ENCODE measurements at regions not wholly inside any gene's neighbourhood (a gene's known extent, or its start where the extent isn't known, plus 50 kb on each side); places are given as distances from the start of the nearest gene placed in this dataset.
"Not testable (repeated sequence)": the region's sequence is repeated elsewhere in the genome, so short reads cannot be mapped to it uniquely, and the experiment has no call there.

DNA sequence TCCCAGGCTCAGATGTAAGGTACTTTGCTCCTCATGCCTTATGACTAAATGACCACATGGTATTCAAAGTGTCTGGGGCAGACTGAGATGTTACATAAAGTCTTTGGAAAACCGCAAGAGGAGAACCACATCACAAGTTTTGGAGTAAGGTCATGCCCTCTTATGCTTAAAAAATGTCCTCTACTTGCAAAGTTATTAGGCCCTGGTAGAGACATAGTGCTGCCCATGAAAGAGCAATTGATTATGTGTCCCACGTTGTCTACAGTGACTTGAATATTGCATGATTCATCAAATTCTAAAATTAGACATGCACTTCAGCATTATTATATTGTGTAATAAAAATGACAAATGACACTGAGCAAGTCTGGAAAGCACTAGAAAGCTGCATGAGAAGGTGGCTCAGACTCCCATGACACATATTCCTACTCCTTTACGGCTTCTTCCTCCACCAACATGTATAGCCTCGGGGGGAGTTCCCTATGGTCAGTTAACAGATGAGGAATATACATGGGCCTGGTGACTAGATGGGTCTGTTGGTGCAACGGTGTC lies 602.6 kb upstream of the VRK2 start:
- no peak for FAIRE-seq

DNA sequence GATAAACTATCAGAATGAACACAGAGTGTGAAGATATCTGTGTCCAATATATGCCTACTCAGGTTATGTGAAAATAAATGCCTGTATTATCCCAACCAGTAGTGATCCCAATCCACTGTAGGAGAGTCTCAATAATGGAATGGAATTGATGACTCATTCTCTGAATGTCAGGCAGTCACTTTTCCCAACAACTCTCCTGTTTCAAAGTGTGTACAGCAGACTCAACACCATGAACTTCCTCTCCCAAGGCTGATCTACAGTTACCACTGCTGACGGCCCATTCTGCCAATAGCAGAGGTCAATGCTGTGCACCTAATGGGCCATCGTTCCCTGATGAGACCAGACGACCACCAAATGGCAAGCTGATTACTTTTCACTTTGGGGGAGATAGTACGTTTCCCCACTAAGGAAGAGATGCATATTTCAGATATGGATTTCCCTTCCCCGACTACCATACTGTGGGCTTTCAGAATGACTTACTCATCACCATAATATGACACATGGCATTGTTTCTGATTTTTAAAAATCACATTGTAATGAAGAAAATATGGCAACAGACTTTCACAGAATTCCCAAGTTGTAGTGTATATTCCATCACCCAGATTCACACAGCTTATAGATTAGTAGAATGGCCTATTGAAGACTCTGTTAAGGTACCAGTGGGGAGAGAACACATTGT lies 601.7 kb upstream of the VRK2 start:
- FAIRE-seq, result no peak

DNA sequence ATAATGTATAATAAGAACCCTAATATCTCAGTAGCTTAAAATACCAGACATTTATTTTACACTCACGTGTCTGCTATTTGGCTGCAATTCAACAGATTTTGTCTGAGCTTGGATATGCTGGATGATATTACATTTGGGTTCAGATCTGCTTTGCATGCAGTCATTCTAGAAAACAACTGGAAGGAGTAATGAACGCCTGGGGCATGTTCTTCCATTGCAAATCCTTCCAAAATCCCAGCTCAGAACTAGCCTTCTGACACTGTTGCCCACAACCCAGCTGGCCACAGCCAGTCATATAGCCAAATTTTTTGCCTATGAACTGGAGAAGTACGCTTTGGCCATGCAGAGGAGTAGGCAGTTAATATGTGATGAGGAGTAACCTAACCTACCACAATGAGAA lies 597.8 kb upstream of the VRK2 start:
- no peak for FAIRE-seq

DNA sequence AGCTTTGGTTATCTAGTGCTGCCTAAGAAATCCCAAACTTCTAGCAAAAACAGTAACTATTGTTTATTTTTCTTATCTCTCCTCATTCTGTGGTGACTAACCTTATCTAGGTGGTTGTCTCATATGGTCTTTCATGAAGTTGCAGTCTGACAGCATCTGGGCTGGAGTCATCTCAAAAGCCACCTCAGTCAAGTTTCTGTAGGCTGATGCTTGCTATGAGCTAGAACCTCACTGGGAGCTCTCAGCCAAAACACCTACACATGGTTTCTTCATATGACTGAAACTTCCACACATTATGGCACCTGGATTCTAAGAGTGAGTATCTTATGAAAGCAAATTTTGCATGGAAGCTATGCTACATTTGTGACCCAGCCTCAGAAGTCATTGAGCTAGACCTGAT lies 596.4 kb upstream of the VRK2 start:
- no peak for FAIRE-seq

DNA sequence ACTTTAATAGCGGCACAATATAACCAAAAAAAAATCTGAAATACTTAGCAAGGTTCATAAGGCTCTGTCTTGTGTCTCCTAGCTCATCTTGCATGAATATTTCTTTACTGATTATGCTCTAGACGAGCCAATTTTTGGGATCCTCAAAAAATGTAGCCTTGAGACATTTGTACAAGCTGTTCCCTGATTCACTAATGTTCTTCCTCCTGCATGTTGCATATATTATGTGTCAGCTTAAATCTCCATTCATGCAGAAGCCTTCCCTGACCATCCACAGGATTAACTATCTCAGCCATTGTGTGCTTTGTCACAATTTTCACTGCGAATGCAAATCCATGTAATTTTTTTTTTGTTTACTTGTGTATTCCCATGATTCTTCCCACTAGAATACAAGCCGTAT lies 594.0 kb upstream of the VRK2 start:
- no peak for FAIRE-seq

DNA sequence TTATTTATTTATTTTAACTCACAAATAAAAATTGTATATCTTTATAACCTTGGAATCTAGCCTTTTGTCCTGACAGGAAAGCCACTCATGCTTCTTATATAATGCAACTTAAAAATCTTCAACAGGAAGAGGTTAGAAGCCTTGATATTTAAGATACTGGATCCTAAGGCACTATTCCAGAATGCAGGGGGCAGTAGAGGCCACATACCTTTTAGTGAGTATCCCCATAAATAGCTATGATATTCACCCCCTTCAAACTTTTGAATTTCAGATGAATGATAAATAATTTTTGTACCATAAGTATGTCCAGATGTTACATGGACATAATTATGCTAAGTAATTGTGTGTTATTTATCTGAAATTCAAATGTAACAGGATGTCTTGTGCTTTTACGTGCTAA lies 592.7 kb upstream of the VRK2 start:
- no peak for FAIRE-seq

DNA sequence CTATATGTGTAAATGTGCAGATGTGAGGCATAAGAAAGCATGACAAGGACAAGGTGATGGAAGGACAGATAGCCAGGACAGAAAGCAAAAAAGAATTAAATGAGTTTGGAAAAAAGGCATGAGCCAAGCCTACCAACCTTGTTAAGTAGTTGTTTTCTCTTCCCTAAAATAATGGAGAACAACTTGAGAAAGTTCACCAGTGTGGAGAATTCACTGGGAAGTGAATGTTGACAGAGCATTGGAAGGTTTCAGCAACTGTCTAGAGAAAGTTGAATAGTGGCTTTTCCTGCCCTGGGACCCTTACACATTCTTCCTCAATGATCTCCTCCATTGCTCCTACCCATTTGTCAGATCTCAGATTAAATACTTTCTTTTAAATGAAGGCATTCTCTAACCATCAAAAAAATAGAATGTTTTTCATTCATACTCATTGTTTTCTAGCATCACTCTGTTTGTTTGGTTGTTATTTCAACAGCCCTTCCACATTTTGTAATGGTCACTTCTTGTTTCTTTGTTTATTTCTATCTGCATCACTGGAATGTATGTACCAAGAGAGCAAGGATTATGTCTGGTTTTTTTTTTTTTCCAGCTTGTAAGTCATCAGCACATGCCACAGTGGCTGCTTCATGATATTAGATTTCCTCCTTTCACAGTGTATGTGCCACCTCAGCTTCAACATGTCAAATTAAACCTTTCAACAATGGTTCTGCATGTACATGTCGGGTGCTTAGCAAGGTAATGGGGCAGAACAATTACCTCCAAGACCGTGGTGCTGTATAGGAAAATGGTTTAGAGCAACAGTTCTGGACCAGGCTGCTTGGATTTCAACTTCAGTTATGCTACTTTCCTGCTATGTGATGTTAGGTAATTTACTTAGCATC lies 586.0 kb upstream of the VRK2 start:
- no peak for FAIRE-seq

DNA sequence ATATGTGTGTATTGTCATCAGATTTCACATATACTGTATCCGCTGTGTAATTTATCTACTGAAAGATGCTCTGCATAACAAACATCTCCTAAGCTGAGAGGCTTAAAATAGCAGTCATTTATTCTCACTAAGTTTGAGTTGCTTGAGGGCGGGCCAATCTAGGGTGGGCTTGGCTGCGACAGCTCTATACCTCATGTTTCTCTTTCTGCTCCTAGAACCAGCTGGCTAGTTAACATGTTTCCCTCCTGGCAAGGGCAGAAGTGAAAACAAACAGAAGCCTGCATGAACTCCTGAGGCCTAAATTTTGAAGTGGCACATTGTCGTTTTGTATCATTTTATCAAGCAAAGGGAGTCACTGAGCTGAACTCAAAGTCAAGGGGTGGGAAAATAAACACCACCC lies 585.0 kb upstream of the VRK2 start:
- FAIRE-seq, result no peak

DNA sequence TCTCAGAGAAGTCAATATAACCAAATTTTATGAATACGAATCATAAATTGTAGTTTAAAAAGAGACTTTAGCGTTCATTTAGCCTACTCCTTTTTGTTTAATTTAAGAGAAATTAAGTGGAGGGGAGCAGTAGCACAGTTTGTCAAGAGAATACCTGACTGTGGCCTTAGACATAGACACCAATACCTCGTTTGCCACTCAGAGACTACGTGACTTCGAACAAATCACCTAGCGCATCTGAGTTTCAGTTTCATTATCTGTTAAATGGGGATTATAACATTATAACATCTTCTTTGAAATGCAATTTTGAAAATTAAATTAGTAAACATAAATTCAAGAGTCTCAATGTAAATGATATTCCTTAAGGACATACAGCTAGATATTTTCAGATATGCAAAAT lies 581.5 kb upstream of the VRK2 start:
- no peak for FAIRE-seq

DNA sequence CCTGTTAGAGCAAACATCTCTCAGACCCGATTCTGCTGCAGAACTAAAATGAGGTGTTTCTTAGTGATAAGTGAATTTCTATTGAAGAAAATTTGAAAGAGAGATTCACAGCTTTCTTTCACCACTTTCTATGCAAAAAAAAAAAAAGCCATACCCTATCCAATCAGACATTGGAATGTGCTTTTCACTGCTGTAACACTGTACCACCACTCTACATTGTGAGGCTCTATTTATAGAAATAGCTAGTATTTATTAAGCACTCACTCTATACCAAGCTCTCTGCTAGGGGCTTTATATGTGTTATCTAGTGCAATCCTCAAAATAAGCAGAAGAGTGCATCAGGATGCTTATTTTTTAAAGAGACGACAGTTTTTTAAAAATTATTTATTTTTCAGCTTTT lies 580.6 kb upstream of the VRK2 start:
- FAIRE-seq, result no peak

DNA sequence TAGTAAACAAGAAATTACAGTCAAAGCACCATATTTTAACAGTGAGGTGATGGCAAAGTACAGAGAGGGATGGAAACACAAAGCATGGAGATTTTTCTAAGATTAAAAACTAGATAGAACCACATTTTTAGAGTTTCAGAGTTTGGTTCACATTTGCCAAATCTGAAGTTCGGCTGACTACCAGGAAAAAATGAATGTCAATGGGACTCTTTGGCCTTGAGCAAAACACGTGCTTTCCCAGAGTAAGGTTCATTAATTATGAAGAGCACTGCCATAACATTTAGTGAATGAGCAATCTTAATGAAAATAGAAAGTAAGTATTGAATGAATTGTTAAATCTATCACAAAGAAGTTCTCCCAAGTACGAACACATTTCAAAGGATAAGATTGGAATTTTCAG lies 571.2 kb upstream of the VRK2 start:
- no peak for FAIRE-seq

DNA sequence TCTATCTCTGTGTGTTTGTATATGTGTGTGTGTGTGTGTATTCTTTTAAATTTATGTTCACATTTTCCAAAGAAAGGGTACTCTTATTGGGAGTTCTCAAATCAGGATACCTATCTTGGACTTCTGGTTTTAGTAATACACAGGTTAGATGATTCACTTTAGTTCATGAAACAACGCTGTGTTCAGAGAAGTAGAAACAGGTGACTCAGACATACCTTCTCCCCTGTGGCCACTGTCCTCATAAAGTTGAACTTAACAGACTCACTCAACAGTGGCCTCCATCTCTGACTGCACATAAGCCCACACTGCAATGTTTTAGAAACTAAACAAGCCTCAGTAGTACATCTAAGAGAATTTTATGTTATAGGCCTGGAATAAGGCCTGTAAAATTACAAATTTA lies 566.6 kb upstream of the VRK2 start:
- no peak for FAIRE-seq

DNA sequence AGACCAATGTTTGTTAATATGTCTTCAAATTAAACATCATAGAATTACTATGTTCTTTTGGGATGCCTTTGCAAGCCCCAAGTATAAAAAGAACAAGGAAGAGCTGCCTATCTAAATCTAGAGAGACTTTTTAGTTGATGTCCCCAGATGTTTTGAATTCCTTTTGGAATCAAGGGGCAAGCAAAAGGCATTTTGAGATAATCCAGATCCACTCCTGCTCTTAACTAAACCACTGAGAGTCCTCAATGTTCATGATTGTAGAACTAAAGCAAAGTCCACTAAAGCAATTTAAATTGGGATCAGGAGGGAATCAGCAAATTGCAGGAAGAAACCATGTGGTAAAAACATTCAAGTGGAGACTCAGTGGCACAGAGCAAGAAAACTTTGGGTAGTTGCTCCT lies 558.5 kb upstream of the VRK2 start:
- FAIRE-seq, result no peak

DNA sequence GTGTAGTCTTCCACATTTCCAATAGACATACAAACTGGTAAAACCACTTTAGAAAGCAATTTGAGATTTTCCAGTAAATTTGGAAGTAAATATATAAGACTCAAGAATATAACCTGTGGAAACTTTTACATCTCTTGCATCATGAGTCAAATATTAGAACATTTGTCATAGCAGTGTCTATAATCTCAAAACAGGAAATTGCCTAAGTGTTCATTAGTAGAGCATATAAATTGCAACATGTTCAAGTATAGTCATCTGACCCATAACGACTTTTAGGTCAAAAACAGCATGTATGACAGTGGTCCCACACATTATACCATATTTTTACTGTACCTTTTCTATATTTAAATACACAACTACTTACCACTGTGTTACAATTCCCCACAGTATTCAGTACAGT lies 555.9 kb upstream of the VRK2 start:
- FAIRE-seq, result no peak

DNA sequence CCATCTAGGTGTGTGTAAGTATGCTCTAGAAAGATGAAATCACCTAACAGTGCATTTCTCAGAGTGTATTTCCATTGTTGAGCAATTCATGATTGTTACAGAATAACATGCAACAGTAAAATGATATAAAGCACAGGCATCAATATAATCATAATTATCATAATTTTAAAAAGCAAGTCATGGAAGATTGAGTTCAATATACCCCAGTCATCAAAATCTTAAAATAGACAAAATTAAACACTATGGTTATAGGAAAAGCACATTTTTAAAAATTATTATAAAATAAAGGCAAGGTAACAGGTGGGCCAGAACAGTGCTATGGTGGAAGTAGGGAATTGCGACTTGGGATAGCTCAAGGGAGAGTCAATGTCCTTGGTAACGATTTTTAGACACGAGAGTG lies 555.4 kb upstream of the VRK2 start:
- FAIRE-seq, result no peak

DNA sequence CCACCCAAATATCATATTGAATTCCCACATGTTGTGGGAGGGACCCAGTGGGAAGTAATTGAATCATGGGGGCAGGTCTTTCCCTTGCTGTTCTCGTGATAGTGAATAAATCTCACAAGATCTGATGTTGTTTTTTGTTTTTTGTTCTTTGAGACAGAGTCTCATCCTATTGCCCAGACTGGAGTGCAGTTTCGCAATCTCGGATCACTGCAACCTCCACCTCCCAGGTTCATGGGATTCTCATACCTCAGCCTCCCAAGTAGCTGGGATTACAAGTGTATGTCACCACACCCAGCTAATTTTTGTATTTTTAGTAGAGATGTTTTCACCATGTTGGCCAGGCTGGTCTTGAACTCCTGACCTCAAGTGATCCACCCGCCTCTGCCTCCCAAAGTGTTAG lies 552.6 kb upstream of the VRK2 start:
- not testable (repeated sequence) for FAIRE-seq

DNA sequence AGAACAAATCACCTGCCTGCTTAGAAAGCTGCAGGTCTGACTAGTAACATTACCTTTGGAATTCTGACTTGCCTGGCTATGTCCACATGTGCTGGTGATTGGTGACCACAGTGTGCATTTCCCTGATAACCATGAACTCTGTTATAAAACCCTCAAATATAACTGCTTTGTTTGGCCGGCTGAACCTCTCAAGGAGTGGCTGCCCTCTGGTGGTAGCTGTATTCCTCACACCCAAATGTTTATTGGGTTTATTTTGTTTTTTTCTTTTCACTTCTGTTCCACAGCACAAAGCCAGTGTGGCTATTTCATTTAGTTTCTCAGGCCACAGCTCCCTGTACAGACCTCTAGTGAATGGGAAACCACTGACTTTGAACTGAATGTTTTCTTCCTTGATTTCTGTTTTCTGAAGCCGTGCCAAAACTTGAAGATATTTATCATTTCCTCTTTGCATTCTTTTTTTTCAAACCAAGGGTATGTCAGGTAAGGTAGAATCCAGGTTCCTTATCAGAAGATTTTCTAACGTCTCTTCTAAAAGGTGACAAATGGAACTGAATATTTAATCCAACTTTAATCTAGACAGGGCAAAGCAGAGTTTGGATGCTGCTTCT lies 549.0 kb upstream of the VRK2 start:
- peak; percentile 15 for FAIRE-seq

DNA sequence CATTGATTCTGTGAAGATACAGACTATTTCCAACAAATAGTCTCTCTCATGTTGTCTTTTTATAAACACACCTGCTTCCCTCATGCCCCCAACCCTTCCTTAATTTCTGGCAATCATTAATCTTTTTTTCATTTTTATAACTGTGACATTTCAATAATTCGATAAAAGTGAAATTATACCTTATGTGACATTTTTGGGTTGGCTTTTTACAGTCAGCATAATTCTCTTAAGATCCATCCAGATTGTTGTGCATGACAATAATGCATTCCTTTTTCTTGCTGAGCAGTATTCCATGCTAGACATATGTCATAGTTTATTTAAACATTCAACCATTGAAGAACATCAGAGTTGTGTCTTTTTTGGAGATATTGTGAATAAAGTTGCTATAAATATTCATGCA lies 541.8 kb upstream of the VRK2 start:
- FAIRE-seq, result no peak

DNA sequence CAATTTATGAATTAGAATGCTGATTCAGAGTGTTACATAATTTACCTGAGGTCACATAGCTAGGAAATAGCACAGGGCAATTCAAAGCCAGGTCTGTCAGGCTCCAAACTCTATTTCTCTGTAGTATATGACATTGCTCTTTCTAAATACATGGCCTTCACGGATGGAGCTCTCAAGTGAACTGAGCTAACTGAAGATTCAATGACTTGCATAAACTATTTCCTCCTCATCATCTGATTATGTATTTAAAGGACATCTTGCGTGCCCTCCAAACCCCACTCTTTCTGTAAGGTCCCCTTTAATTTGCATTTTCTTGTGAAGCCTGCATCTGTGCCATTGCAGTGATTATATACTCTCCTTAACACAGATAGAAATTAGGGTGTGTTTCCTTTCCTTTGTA lies 537.4 kb upstream of the VRK2 start:
- no peak for FAIRE-seq

DNA sequence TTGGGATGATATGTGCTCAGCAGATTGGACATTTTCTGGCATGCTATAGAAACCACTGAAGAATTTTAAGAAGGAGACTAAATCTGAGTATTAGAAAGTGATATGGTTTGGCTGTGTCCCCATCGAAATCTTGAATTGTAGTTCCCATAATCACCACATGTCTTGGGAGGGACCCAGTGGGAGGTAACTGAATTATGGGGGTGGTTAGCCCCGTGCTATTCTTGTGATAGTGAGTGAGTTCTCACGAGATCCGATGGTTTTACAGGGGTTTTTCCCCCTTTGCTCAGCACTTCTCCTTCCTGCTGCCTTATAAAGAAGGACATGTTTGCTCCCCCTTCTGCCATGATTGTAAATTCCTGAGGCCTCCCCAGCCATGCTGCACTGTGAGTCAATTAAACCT lies 535.9 kb upstream of the VRK2 start:
- FAIRE-seq, result no peak

DNA sequence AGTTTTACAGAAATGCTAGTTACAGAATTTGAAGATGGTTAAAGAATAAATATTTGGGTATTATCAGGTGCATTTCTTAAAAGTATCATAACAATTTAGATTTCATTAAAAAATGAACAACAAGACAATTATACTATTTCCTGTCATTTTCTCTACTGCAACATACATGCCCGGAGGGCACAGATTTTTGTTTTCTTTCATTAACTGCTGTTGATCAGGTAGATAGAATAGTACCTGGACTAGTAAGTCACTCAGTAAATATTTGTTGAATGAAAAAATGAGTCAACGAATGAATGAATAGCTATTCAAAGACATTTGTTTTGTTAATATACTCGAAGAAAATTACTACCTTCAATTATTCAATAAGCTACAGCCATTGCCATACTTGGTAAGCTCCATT lies 531.2 kb upstream of the VRK2 start:
- FAIRE-seq, result no peak

DNA sequence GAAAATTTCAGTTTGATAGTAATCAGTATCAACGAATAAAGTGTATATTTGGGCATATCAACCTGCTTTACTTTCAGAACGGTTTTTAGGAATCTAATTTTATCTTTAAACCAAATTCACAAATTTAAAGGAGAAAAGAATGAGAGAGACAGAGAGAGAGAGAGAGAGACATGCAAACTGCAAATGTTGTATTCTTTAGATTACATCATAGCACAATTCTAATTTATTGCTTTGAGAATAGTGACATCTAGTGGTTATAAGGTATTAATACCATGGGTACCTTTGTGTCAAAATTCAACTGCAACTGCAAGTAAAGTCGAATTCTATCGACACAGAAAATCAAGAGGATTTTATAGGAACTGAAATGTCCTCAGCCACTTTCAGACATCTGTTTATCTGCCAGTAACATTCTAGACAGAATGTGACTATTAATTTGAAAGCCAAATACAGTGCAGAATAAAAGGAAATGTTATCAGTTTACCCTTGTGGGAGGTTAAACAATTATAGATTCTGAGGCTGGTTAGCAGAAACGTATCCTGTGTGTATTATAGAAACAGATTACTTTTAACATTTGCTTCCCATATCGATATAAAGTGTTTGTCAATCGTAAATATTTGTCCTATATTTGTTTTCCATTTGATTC lies 529.8 kb upstream of the VRK2 start:
- FAIRE-seq, result peak; percentile 84

DNA sequence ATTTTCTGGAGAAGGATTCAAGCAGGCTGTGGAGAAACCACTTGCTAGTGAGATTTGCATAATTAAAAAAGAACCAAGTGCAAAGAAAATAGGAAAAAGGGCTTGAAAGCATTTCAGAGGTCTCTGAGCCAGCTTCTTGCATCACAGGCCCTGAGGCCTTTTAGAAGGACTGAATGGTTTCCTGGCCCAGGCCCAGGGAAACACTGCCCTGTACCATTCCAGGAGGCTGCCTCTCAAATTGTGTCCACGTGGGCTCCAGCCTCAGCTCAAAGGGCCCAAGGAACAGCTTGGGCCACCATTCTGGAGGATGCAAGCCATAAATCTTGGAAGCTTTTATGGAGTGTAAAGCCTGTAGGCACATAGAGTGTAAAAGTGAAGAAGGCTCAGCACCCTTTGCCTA lies 523.3 kb upstream of the VRK2 start:
- no peak for FAIRE-seq

Data from endometrium (tissue), 2 donors.